ENCODE measurements at regions not wholly inside any gene's neighbourhood (a gene's known extent, or its start where the extent isn't known, plus 50 kb on each side); places are given as distances from the start of the nearest gene placed in this dataset.

DNA sequence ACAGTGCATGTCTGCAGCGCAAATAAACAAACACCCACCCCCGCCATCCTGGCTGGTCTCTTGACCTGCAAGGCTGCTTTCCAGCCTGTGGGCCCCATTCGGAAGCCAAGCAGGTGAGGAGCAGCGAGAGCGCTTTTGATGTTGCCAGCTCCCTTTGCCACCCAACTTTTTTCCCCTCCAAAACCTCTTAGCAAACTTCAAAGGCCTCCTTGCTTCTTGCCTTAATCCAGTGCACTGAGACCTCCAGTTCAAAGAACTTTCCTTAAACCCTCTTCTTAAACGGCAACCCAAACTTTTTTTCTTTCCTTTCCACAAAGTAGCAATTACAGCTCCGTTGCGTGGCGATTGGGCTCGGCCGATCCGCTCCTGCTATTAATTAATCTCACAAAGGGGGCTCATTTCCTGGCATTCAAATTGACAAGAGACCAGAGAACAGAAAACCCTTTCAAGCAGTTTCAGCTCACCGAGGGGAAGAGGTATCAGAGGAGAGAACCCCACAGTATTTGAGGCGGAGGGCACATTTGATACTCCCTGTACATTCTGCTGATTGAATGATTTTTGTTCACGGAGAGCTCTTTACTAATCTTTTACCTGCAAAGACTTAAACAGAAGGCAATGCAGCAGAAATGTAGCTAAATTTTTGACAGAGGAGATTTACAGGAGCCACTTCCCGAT is 531.4 kb downstream of the TMEM182 start:
- WGBS, 5 donors = 20 to 36% (median 27%) methylated on average over 16 of the region's 16 CpGs
- no peak for DNase-seq
- no peaks in the 10 kb centered on the region for H3K9me3 ChIP-seq
- no peaks in the 10 kb centered on the region for H3K4me1 ChIP-seq
- H3K27me3 ChIP-seq = peaks cover 0 to 9% (median 0%) of the 10 kb centered on the region in 3 donors
- H3K4me3 ChIP-seq = no peak overlapping the region
- intact Hi-C loops (cut with DNase I; ENCODE audit: low total_unique reads) = no loop called here
- no peak overlapping the region for H3K27ac ChIP-seq
- TF ChIP-seq POLR2A (IDR thresholded peaks at IDR 0.05) = no peak
- no peak for TF ChIP-seq EP300 (IDR thresholded peaks at IDR 0.05)
- TF ChIP-seq POLR2AphosphoS5 (IDR thresholded peaks at IDR 0.05) = no peak
- TF ChIP-seq, protein P1, sequence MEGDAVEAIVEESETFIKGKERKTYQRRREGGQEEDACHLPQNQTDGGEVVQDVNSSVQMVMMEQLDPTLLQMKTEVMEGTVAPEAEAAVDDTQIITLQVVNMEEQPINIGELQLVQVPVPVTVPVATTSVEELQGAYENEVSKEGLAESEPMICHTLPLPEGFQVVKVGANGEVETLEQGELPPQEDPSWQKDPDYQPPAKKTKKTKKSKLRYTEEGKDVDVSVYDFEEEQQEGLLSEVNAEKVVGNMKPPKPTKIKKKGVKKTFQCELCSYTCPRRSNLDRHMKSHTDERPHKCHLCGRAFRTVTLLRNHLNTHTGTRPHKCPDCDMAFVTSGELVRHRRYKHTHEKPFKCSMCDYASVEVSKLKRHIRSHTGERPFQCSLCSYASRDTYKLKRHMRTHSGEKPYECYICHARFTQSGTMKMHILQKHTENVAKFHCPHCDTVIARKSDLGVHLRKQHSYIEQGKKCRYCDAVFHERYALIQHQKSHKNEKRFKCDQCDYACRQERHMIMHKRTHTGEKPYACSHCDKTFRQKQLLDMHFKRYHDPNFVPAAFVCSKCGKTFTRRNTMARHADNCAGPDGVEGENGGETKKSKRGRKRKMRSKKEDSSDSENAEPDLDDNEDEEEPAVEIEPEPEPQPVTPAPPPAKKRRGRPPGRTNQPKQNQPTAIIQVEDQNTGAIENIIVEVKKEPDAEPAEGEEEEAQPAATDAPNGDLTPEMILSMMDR (IDR thresholded peaks at IDR 0.05) = no peak
- H3K36me3 ChIP-seq = no peaks in the 10 kb centered on the region

DNA sequence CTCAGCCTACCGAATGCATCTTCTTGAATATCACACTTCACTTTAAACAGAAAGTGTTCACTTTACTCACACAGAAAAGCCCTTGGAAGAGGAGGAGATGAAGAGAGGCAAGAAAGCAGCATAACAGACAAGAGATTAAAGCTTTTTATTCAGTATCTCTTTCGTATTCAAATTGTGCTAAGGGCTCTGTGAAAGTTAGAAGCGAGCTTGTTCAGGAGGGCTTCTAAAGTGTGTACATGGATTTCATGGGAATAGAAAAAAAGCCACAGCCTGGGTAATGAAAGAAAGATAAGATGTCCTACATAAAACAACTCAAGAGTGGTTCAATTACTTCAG is 531.9 kb downstream of the TMEM182 start:
- no peak for DNase-seq
- H3K4me1 ChIP-seq = no peaks in the 10 kb centered on the region
- no peak overlapping the region for H3K27ac ChIP-seq
- H3K4me3 ChIP-seq = no peak overlapping the region
- intact Hi-C loops (cut with DNase I; ENCODE audit: low total_unique reads) = no loop called here
- H3K36me3 ChIP-seq = no peaks in the 10 kb centered on the region
- H3K9me3 ChIP-seq = no peaks in the 10 kb centered on the region
- TF ChIP-seq POLR2AphosphoS5 (IDR thresholded peaks at IDR 0.05) = no peak
- no peak for TF ChIP-seq EP300 (IDR thresholded peaks at IDR 0.05)
- TF ChIP-seq POLR2A (IDR thresholded peaks at IDR 0.05) = no peak
- TF ChIP-seq, protein P1 (IDR thresholded peaks at IDR 0.05) = no peak
- 34 to 45% (median 40%) methylated on average over 3 of the region's 3 CpGs for WGBS, 5 donors
- peaks cover 0 to 9% (median 0%) of the 10 kb centered on the region in 3 donors for H3K27me3 ChIP-seq

DNA sequence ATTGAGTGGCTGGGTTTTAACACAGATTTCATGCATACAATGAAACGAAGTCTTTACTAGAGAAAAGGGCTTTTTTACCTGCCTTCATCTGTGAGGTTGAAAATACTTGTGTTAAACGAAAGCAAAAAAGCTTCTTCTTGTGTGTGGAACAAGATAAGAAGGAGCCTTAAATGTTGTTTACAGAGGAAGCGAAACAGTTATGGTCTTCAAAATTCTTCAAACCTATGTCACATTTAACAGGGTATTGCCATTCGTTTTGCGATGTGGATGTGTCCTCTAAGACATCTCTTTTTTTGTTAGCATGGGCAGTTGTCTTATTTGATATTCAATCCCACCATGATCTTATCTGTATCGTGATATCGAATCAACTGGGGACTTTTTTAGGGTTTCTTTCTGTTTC is 532.6 kb downstream of the TMEM182 start:
- H3K27me3 ChIP-seq = peaks cover 0 to 9% (median 0%) of the 10 kb centered on the region in 3 donors
- no peaks in the 10 kb centered on the region for H3K4me1 ChIP-seq
- no peak for TF ChIP-seq POLR2A (IDR thresholded peaks at IDR 0.05)
- TF ChIP-seq, protein P1 (IDR thresholded peaks at IDR 0.05) = no peak
- TF ChIP-seq POLR2AphosphoS5 (IDR thresholded peaks at IDR 0.05) = no peak
- no peak for TF ChIP-seq EP300 (IDR thresholded peaks at IDR 0.05)
- no peak overlapping the region for H3K4me3 ChIP-seq
- DNase-seq = no peak
- WGBS, 5 donors = 63 to 71% (median 71%) methylated on average over 7 of the region's 7 CpGs
- H3K9me3 ChIP-seq = no peaks in the 10 kb centered on the region
- no peaks in the 10 kb centered on the region for H3K36me3 ChIP-seq
- intact Hi-C loops (cut with DNase I; ENCODE audit: low total_unique reads) = no loop called here
- no peak overlapping the region for H3K27ac ChIP-seq

DNA sequence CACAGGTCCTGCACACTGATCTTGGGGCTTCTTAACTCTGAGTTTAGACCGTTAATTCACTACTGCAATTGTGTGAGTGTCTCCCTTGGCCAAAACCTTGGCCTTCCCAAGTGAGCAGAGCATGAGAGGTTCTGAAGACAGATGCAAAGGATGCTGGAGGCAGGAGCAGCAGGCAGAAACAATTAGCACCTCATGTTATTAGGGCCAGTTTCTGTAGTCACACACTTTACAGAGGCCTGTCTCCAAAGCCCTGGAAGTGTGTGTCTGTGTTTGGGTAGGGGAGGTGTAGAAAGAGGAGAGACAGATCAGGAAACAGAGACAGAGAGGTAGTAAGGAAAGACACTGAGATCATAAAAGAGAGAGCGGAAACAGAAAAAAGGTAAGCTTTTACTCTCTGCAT is 533.8 kb downstream of the TMEM182 start:
- 58 to 77% (median 67%) methylated on average over 2 of the region's 2 CpGs for WGBS, 5 donors
- intact Hi-C loops (cut with DNase I; ENCODE audit: low total_unique reads) = no loop called here

More for the DNA sequence above, 533.8 kb downstream of the TMEM182 start:
- TF ChIP-seq, protein P1 (IDR thresholded peaks at IDR 0.05) = no peak
- TF ChIP-seq EP300 (IDR thresholded peaks at IDR 0.05) (no peak), POLR2A (IDR thresholded peaks at IDR 0.05) (no peak), POLR2AphosphoS5 (IDR thresholded peaks at IDR 0.05) (no peak)
- DNase-seq = no peak
- H3K4me3 ChIP-seq = no peak overlapping the region
- no peak overlapping the region for H3K27ac ChIP-seq
- peaks cover 0 to 9% (median 0%) of the 10 kb centered on the region in 3 donors for H3K27me3 ChIP-seq
- H3K36me3 ChIP-seq = no peaks in the 10 kb centered on the region
- H3K9me3 ChIP-seq = no peaks in the 10 kb centered on the region
- H3K4me1 ChIP-seq = no peaks in the 10 kb centered on the region
